HCT116 (cell line): ENCODE measurements at regions not wholly inside any gene's neighbourhood (a gene's known extent, or its start where the extent isn't known, plus 50 kb on each side); places are given as distances from the start of the nearest gene placed in this dataset.
"Not testable (repeated sequence)": the region's sequence is repeated elsewhere in the genome, so short reads cannot be mapped to it uniquely, and the experiment has no call there.

ENCODE experiments used
- ATAC-seq: fragments of 200-7000 bp; cut with Tn5 transposase; 2 replicates; pipeline ENCODE4 v1.9.1; 2020; ENCODE audit warnings: mild to moderate bottlenecking, moderate library complexity
- BruUV-seq: library from RNA; stranded (reverse); fragments of 400-500 nt; replicated peaks from 2 replicates; lab custom pipeline; 2021; lab: Mats Ljungman, UMichigan
- CTCF ChIA-PET: fragments of 300-600 bp; sonication (Branson Sonifier 250); formaldehyde crosslinking; loops from one replicate; lab custom pipeline; 2021; ENCODE audit warnings: antibody characterized with exemption; lab: Charles Lee
- POLR2A ChIA-PET: fragments of 300-600, 350-600 bp; sonication (Branson Sonifier 250); formaldehyde crosslinking; loops from one replicate; lab custom pipeline; 2021; ENCODE audit warnings: antibody characterized with exemption; lab: Charles Lee
- RAD21 ChIA-PET, 2 experiments: fragments of 300-600 bp; sonication (Branson Sonifier 250); formaldehyde crosslinking; loops; one replicate each; lab custom pipeline; 2023; ENCODE audit warnings: low total read pairs in 2 of 2; ENCODE audit not compliant: uncharacterized antibody in 2 of 2, unreplicated experiment in 2 of 2, low non-redundant PET in 1 of 2; lab: Charles Lee
- DNase-seq: peaks from one replicate; pipeline ENCODE4 v3.0.0-alpha.2; 2010; ENCODE audit warnings: low read depth, low spot score
- H2AFZ ChIP-seq: fragments of 200-600 bp; shearing (Covaris generic), sonication (generic); 2 replicates; pipeline ENCODE4 v1.6.1; 2017; ENCODE audit warnings: low read depth, mixed run types, mixed read lengths, antibody characterized with exemption, low read length; ENCODE audit not compliant: poor library complexity, severe bottlenecking
- H3K27ac ChIP-seq: 2 replicates; pipeline ENCODE4 v1.5.1; 2012; ENCODE audit warnings: low read depth, low read length
- H3K27me3 ChIP-seq: fragments of 200-600 bp; sonication (generic); 2 replicates; pipeline ENCODE4 v1.6.1; 2016; ENCODE audit warnings: mixed run types, low read length, mixed read lengths; ENCODE audit not compliant: insufficient read depth
- H3K36me3 ChIP-seq, 2 experiments: fragments of 200-500 bp in 1 of 2; fragments of 200-600 bp in 1 of 2; sonication (Bioruptor generic) in 1 of 2; sonication (generic) in 1 of 2; 2 replicates each; pipeline versions ENCODE4 v1.5.1 to v1.6.1; 2014 to 2016; ENCODE audit warnings: low read length in 2 of 2, inconsistent platforms in 1 of 2, mixed read lengths in 1 of 2, mixed run types in 1 of 2; ENCODE audit not compliant: insufficient read depth in 2 of 2, control insufficient read depth in 1 of 2
- H3K4me1 ChIP-seq, 2 experiments: fragments of 200-600 bp in 1 of 2; sonication (generic) in 1 of 2; 2 replicates each; pipeline versions ENCODE4 v1.5.1 to v1.6.1; 2012 to 2017; ENCODE audit warnings: low read length in 2 of 2, inconsistent platforms in 1 of 2, mild to moderate bottlenecking in 1 of 2, mixed read lengths in 1 of 2, mixed run types in 1 of 2, moderate library complexity in 1 of 2; ENCODE audit not compliant: insufficient read depth in 2 of 2, control insufficient read depth in 1 of 2
- H3K4me2 ChIP-seq: fragments of 200-600 bp; sonication (generic); 2 replicates; pipeline ENCODE4 v1.6.1; 2017; ENCODE audit warnings: mixed run types, low read length, mixed read lengths
- H3K4me3 ChIP-seq, 2 experiments: fragments of 200-600 bp in 1 of 2; sonication (generic) in 1 of 2; replicated peaks in 1 of 2; 2 replicates each; pipeline ENCODE4 v1.5.1; 2011 to 2016; ENCODE audit warnings: low read length in 2 of 2, control low read depth in 1 of 2, low read depth in 1 of 2, mild to moderate bottlenecking in 1 of 2, mixed read lengths in 1 of 2, mixed run types in 1 of 2
- H3K79me2 ChIP-seq: fragments of 200-600 bp; sonication (generic); 2 replicates; pipeline ENCODE4 v1.6.1; 2017; ENCODE audit warnings: mild to moderate bottlenecking, mixed run types, low read length, moderate library complexity, mixed read lengths; ENCODE audit not compliant: insufficient read depth
- H3K9ac ChIP-seq: fragments of 200-600 bp; sonication (generic); 2 replicates; pipeline ENCODE4 v1.6.1; 2016; ENCODE audit warnings: low read length, mixed read lengths
- H3K9me2 ChIP-seq: fragments of 200-600 bp; sonication (generic), shearing (Covaris generic); 2 replicates; pipeline ENCODE4 v1.6.1; 2017; ENCODE audit warnings: mixed run types, mild to moderate bottlenecking, moderate library complexity; ENCODE audit not compliant: insufficient read depth
- H3K9me3 ChIP-seq, 2 experiments: fragments of 200-500 bp in 1 of 2; fragments of 200-600 bp in 1 of 2; sonication (Bioruptor generic) in 1 of 2; sonication (generic) in 1 of 2; 2 replicates each; pipeline ENCODE4 v1.6.1; 2014 to 2017; ENCODE audit warnings: low read length in 2 of 2, mixed read lengths in 2 of 2, inconsistent platforms in 1 of 2, low read depth in 1 of 2, mild to moderate bottlenecking in 1 of 2, mixed run types in 1 of 2, moderate library complexity in 1 of 2; ENCODE audit not compliant: control insufficient read depth in 1 of 2, insufficient read depth in 1 of 2
- H4K20me1 ChIP-seq: fragments of 200-600 bp; sonication (generic), shearing (Covaris generic); 2 replicates; pipeline ENCODE4 v1.6.1; 2017; ENCODE audit warnings: mixed run types, mild to moderate bottlenecking, moderate library complexity; ENCODE audit not compliant: insufficient read depth
- ELF1 ChIP-seq: IDR thresholded peaks from 2 replicates; pipeline ENCODE4 v1.6.1; 2012; ENCODE audit warnings: low read depth, borderline replicate concordance
- EZH2 ChIP-seq: fragments of 200-600 bp; sonication (generic); IDR thresholded peaks from 2 replicates; pipeline ENCODE4 v1.6.1; 2017; ENCODE audit warnings: antibody characterized with exemption, mixed run types
- FOSL1 ChIP-seq: IDR thresholded peaks from 2 replicates; pipeline ENCODE4 v1.6.1; 2012; ENCODE audit warnings: low read depth
- JUND ChIP-seq: IDR thresholded peaks from 2 replicates; pipeline ENCODE4 v1.6.1; 2012
- RAD21 ChIP-seq: IDR thresholded peaks from 2 replicates; pipeline ENCODE4 v1.6.1; 2012; ENCODE audit warnings: low read depth, mild to moderate bottlenecking
- SP1 ChIP-seq: IDR thresholded peaks from 2 replicates; pipeline ENCODE4 v1.6.1; 2012; ENCODE audit warnings: low read depth
- ZBTB33 ChIP-seq: IDR thresholded peaks from 2 replicates; pipeline ENCODE4 v1.6.1; 2011; ENCODE audit warnings: mild to moderate bottlenecking, low read length, moderate library complexity; ENCODE audit not compliant: insufficient replicate concordance; ENCODE audit errors: extremely low read depth
- intact Hi-C: fragments of 100-400 bp; cut with micrococcal nuclease; formaldehyde crosslinking; loops from 2 replicates; pipeline ENCODE4 v1.10.0; 2022

GRCh38 chr1:174078916-174079315 lies 56.8 kb upstream of the RC3H1 start:
- H3K4me1 ChIP-seq, H3K27me3 ChIP-seq, ATAC-seq, H3K4me3 ChIP-seq, DNase-seq, H3K4me2 ChIP-seq, RAD21 ChIA-PET, CTCF ChIA-PET, H3K9me3 ChIP-seq, H3K27ac ChIP-seq, H3K36me3 ChIP-seq, H4K20me1 ChIP-seq, H2AFZ ChIP-seq, H3K9me2 ChIP-seq, H3K9ac ChIP-seq, H3K79me2 ChIP-seq, BruUV-seq: not testable (repeated sequence)
- intact Hi-C loops, result loop anchor here (10.0 kb wide), 3 partner anchors 124 to 1334 kb away; partner anchors contain the start of gene KLHL20
- POLR2A ChIA-PET, result interaction anchor here (0.7 to 1.5 kb wide), 2 partner anchors 14 to 60 kb away, joined by 3 read pairs; no protein-coding TSS in a partner anchor

- ChIA-PET RAD21 (no interaction called here), POLR2A (interaction anchor here (1.5 kb wide), 1 partner anchor 13 kb away, joined by 3 read pairs; no protein-coding TSS in a partner anchor), CTCF (no interaction called here)
- no peaks in the 10 kb centered on the region for H4K20me1 ChIP-seq
- H3K9me3 ChIP-seq, result no peaks in the 10 kb centered on the region
- DNase-seq, result no peak
- no peaks in the 10 kb centered on the region for H3K36me3 ChIP-seq
- H3K27me3 ChIP-seq, result no peaks in the 10 kb centered on the region
- intact Hi-C loops, result loop anchor here (10.0 kb wide), 3 partner anchors 123 to 1333 kb away; partner anchors contain the start of gene KLHL20
- H3K4me2 ChIP-seq, result no peak overlapping the region
- TF ChIP-seq RAD21 (no peak), FOSL1 (no peak), ZBTB33 (no peak), SP1 (no peak), EZH2 (no peak), ELF1 (no peak), JUND (no peak)
- no peaks in the 10 kb centered on the region for H3K9me2 ChIP-seq
- H3K9ac ChIP-seq, result no peak overlapping the region
- H3K4me1 ChIP-seq, result peaks cover 0 to 7% of the 10 kb centered on the region in 2 experiments; a peak in 2 of 4 replicates
- BruUV-seq, result no TSS peak
- H3K4me3 ChIP-seq, result no peak overlapping the region
- no peak for ATAC-seq
- no peak overlapping the region for H3K27ac ChIP-seq
- no peak overlapping the region for H2AFZ ChIP-seq
- H3K79me2 ChIP-seq, result no peaks in the 10 kb centered on the region
Measured at GRCh38 chr1:174077749-174078490, 55.8 kb upstream of the RC3H1 start.
